Thymus (tissue), 11 donors: ENCODE measurements at regions not wholly inside any gene's neighbourhood (a gene's known extent, or its start where the extent isn't known, plus 50 kb on each side); places are given as distances from the start of the nearest gene placed in this dataset.

ENCODE experiments used
- DNase-seq, 9 donors: peaks; one replicate each; pipeline ENCODE4 v3.0.0-alpha.2; 2013; ENCODE audit warnings: low spot score in 9 of 9, low read depth in 6 of 9, missing footprints in 1 of 9
- H3K27ac ChIP-seq, 2 donors: one replicate each; pipeline ENCODE4 v1.5.1; 2013; ENCODE audit warnings: control low read depth in 1 of 2, low read depth in 1 of 2, low read length in 1 of 2, mild to moderate bottlenecking in 1 of 2, moderate library complexity in 1 of 2
- H3K27me3 ChIP-seq, 2 donors: one replicate each; pipeline ENCODE4 v1.5.1; 2013; ENCODE audit warnings: low read length in 1 of 2; ENCODE audit not compliant: control insufficient read depth in 2 of 2, insufficient read depth in 1 of 2
- H3K36me3 ChIP-seq, 2 donors: one replicate each; pipeline ENCODE4 v1.5.1; 2013; ENCODE audit warnings: low read length in 1 of 2, mild to moderate bottlenecking in 1 of 2, moderate library complexity in 1 of 2; ENCODE audit not compliant: control insufficient read depth in 2 of 2, insufficient read depth in 2 of 2
- H3K4me1 ChIP-seq, 2 donors: one replicate each; pipeline ENCODE4 v1.5.1; 2013; ENCODE audit warnings: low read length in 2 of 2; ENCODE audit not compliant: control insufficient read depth in 2 of 2, insufficient read depth in 2 of 2
- H3K4me3 ChIP-seq, 2 donors: one replicate each; pipeline ENCODE4 v1.5.1; 2013; ENCODE audit warnings: low read length in 2 of 2, control low read depth in 1 of 2, mild to moderate bottlenecking in 1 of 2
- H3K9me3 ChIP-seq, 2 donors: one replicate each; pipeline ENCODE4 v1.5.1; 2013; ENCODE audit warnings: low read length in 1 of 2, mild to moderate bottlenecking in 1 of 2; ENCODE audit not compliant: control insufficient read depth in 2 of 2, insufficient read depth in 1 of 2
- WGBS: extraction: QIAGEN DNeasy Blood & Tissue Kit; methylation state at CpG from one replicate; pipeline ENCODE4 v1.1.7; 2013; 5-methylcytosine and 5-hydroxymethylcytosine counted together
- donor health status: healthy.

- no peaks in the 10 kb centered on the region for H3K27me3 ChIP-seq
- H3K9me3 ChIP-seq: no peaks in the 10 kb centered on the region
- DNase-seq: no peak
- H3K36me3 ChIP-seq: no peaks in the 10 kb centered on the region
- H3K4me1 ChIP-seq: no peaks in the 10 kb centered on the region
- no peak overlapping the region for H3K27ac ChIP-seq
- 92% methylated on average over 34 of the region's 34 CpGs for WGBS
- no peak overlapping the region for H3K4me3 ChIP-seq
These were observed 286.4 kb downstream of the RBM26 start for GRCh38 chr13:79119578-79120107.

GRCh38 chr13:79112016-79112415 is 294.0 kb downstream of the RBM26 start:
- no peaks in the 10 kb centered on the region for H3K36me3 ChIP-seq
- H3K27me3 ChIP-seq: no peaks in the 10 kb centered on the region
- no peaks in the 10 kb centered on the region for H3K4me1 ChIP-seq
- H3K9me3 ChIP-seq: no peaks in the 10 kb centered on the region
- no peak for DNase-seq
- H3K27ac ChIP-seq: no peak overlapping the region
- H3K4me3 ChIP-seq: no peak overlapping the region

GRCh38 chr13:79108914-79109643 is 297.0 kb downstream of the RBM26 start:
- no peaks in the 10 kb centered on the region for H3K27me3 ChIP-seq
- no peak overlapping the region for H3K27ac ChIP-seq
- H3K36me3 ChIP-seq: no peaks in the 10 kb centered on the region
- no peaks in the 10 kb centered on the region for H3K9me3 ChIP-seq
- 91% methylated on average over 1 of the region's 1 CpG for WGBS
- no peak for DNase-seq
- no peak overlapping the region for H3K4me3 ChIP-seq
- H3K4me1 ChIP-seq: no peaks in the 10 kb centered on the region

- H3K27ac ChIP-seq: no peak overlapping the region
- no peak for DNase-seq
- no peaks in the 10 kb centered on the region for H3K27me3 ChIP-seq
- 76% methylated on average over 4 of the region's 4 CpGs for WGBS
- no peaks in the 10 kb centered on the region for H3K36me3 ChIP-seq
- H3K4me1 ChIP-seq: no peaks in the 10 kb centered on the region
- H3K4me3 ChIP-seq: no peak overlapping the region
- no peaks in the 10 kb centered on the region for H3K9me3 ChIP-seq
These were observed 307.5 kb downstream of the RBM26 start for GRCh38 chr13:79098596-79098995.

GRCh38 chr13:79097201-79097600 is 308.9 kb downstream of the RBM26 start:
- WGBS: 91% methylated on average over 1 of the region's 1 CpG
- no peak overlapping the region for H3K4me3 ChIP-seq
- DNase-seq: no peak

GRCh38 chr13:79096099-79096498 is 310.0 kb downstream of the RBM26 start:
- H3K9me3 ChIP-seq: no peaks in the 10 kb centered on the region
- 54% methylated on average over 1 of the region's 1 CpG for whole genome bisulfite sequencing
- no peaks in the 10 kb centered on the region for H3K27me3 ChIP-seq
- no peaks in the 10 kb centered on the region for H3K36me3 ChIP-seq
- H3K27ac ChIP-seq: no peak overlapping the region
- H3K4me1 ChIP-seq: no peaks in the 10 kb centered on the region
- DNase-seq: no peak
- no peak overlapping the region for H3K4me3 ChIP-seq

More at GRCh38 chr13:79097201-79097600, 308.9 kb downstream of the RBM26 start:
- no peaks in the 10 kb centered on the region for H3K9me3 ChIP-seq
- H3K4me1 ChIP-seq: no peaks in the 10 kb centered on the region
- H3K27me3 ChIP-seq: no peaks in the 10 kb centered on the region
- no peak overlapping the region for H3K27ac ChIP-seq
- H3K36me3 ChIP-seq: no peaks in the 10 kb centered on the region

- Histone ChIP-seq H3K4me3 (no peak overlapping the region), H3K9me3 (no peaks in the 10 kb centered on the region), H3K4me1 (no peaks in the 10 kb centered on the region), H3K27ac (no peak overlapping the region), H3K27me3 (no peaks in the 10 kb centered on the region), H3K36me3 (no peaks in the 10 kb centered on the region)
- 86% methylated on average over 4 of the region's 4 CpGs for WGBS
- no peak for DNase-seq
These were observed 315.4 kb downstream of the RBM26 start for GRCh38 chr13:79090552-79091124.

GRCh38 chr13:79084802-79085424 is 321.1 kb downstream of the RBM26 start:
- Histone ChIP-seq H3K27ac (no peak overlapping the region), H3K9me3 (no peaks in the 10 kb centered on the region), H3K27me3 (no peaks in the 10 kb centered on the region), H3K36me3 (no peaks in the 10 kb centered on the region), H3K4me1 (no peaks in the 10 kb centered on the region), H3K4me3 (no peak overlapping the region)
- 92% methylated on average over 4 of the region's 4 CpGs for WGBS
- no peak for DNase-seq

- Histone ChIP-seq H3K36me3 (no peaks in the 10 kb centered on the region), H3K9me3 (peaks cover 0 to 3% of the 10 kb centered on the region in 2 donors), H3K4me3 (no peak overlapping the region), H3K27me3 (no peaks in the 10 kb centered on the region), H3K4me1 (no peaks in the 10 kb centered on the region), H3K27ac (no peak overlapping the region)
- no peak for DNase-seq
- WGBS: 93% methylated on average over 4 of the region's 4 CpGs
These were observed 324.1 kb downstream of the RBM26 start for GRCh38 chr13:79081942-79082341.
